A673 (cell line): ENCODE measurements at regions not wholly inside any gene's neighbourhood (a gene's known extent, or its start where the extent isn't known, plus 50 kb on each side); places are given as distances from the start of the nearest gene placed in this dataset.

Experiments used
- BruUV-seq: library from RNA; stranded (reverse); fragments of 400-500 nt; replicated peaks from 2 replicates; lab custom pipeline; 2021; lab: Mats Ljungman, UMichigan
- CTCF ChIA-PET: fragments of 300-600 bp; sonication (Branson Sonifier 250); formaldehyde crosslinking; loops from one replicate; lab custom pipeline; 2022; ENCODE audit warnings: antibody characterized with exemption; lab: Charles Lee
- POLR2A ChIA-PET: fragments of 300-600 bp; sonication (Branson Sonifier 250); formaldehyde crosslinking; loops from one replicate; lab custom pipeline; 2022; ENCODE audit warnings: antibody characterized with exemption; ENCODE audit not compliant: low non-redundant PET; lab: Charles Lee
- DNase-seq: peaks from one replicate; pipeline ENCODE4 v3.0.0-alpha.2; 2015; ENCODE audit warnings: low spot score
- H3K27ac ChIP-seq: fragments of 200-600 bp; sonication (generic); 2 replicates; pipeline ENCODE4 v1.5.1; 2016; ENCODE audit warnings: mixed run types, low read depth, mild to moderate bottlenecking, mixed read lengths, antibody characterized with exemption, low read length; ENCODE audit not compliant: poor library complexity, severe bottlenecking
- H3K27me3 ChIP-seq: fragments of 200-600 bp; sonication (generic); replicated peaks from 2 replicates; pipeline ENCODE4 v1.6.1; 2017; ENCODE audit warnings: mixed run types, low read depth, mild to moderate bottlenecking, mixed read lengths, antibody characterized with exemption, low read length; ENCODE audit not compliant: insufficient read depth, poor library complexity
- H3K36me3 ChIP-seq: fragments of 200-600 bp; sonication (generic); 2 replicates; pipeline ENCODE4 v1.6.1; 2016; ENCODE audit warnings: mixed run types, mild to moderate bottlenecking, mixed read lengths, antibody characterized with exemption, low read length; ENCODE audit not compliant: insufficient read depth, poor library complexity, severe bottlenecking
- H3K4me1 ChIP-seq: fragments of 200-600 bp; sonication (generic); 2 replicates; pipeline ENCODE4 v1.6.1; 2017; ENCODE audit warnings: mixed run types, mild to moderate bottlenecking, mixed read lengths, antibody characterized with exemption, low read length; ENCODE audit not compliant: insufficient read depth, poor library complexity, severe bottlenecking
- H3K4me3 ChIP-seq: fragments of 200-600 bp; sonication (generic); 2 replicates; pipeline ENCODE4 v1.5.1; 2016; ENCODE audit warnings: low read depth, mixed run types, mild to moderate bottlenecking, mixed read lengths, low read length; ENCODE audit not compliant: poor library complexity, severe bottlenecking
- H3K9me3 ChIP-seq: fragments of 200-600 bp; sonication (generic); 2 replicates; pipeline ENCODE4 v1.6.1; 2016; ENCODE audit warnings: mixed run types, low read depth, mild to moderate bottlenecking, mixed read lengths, antibody characterized with exemption, low read length; ENCODE audit not compliant: poor library complexity, severe bottlenecking
- CTCF ChIP-seq: fragments of 300-800, 200-600 bp; sonication (generic); conservative IDR thresholded peaks from 2 replicates; pipeline ENCODE4 v1.5.1; 2017; ENCODE audit warnings: low read depth, mild to moderate bottlenecking, antibody characterized with exemption, low read length, moderate library complexity, mixed read lengths
- EZH2 ChIP-seq: fragments of 200-600 bp; sonication (generic); IDR thresholded peaks from 2 replicates; pipeline ENCODE4 v1.6.1; 2017; ENCODE audit warnings: borderline replicate concordance, low read depth, mild to moderate bottlenecking, mixed read lengths, antibody characterized with exemption, low read length; ENCODE audit not compliant: poor library complexity, severe bottlenecking
- intact Hi-C: fragments of 100-400 bp; cut with micrococcal nuclease; formaldehyde crosslinking; loops from one replicate; pipeline ENCODE4 v1.10.0; 2022; ENCODE audit not compliant: unreplicated experiment

- Histone ChIP-seq H3K4me3 (no peak overlapping the region), H3K36me3 (no peaks in the 10 kb centered on the region), H3K9me3 (no peaks in the 10 kb centered on the region), H3K27me3 (no peaks in the 10 kb centered on the region), H3K27ac (no peak overlapping the region), H3K4me1 (no peaks in the 10 kb centered on the region)
- DNase-seq, result no peak
- no TSS peak for BruUV-seq
- POLR2A ChIA-PET, result no interaction called here
- CTCF ChIA-PET, result no interaction called here
- intact Hi-C loops, result no loop called here
- TF ChIP-seq EZH2, result no peak
- no peak for TF ChIP-seq CTCF
These were observed 989.4 kb upstream of the NXPH2 start for GRCh38 chr2:139769633-139770032.

GRCh38 chr2:139763705-139764104 is 983.5 kb upstream of the NXPH2 start:
- TF ChIP-seq CTCF (no peak), EZH2 (no peak)

GRCh38 chr2:139759000-139759505 is 978.9 kb upstream of the NXPH2 start:
- intact Hi-C loops, result no loop called here
- no peak overlapping the region for H3K4me3 ChIP-seq
- ChIA-PET POLR2A (no interaction called here), CTCF (no interaction called here)
- H3K9me3 ChIP-seq, result peaks cover 7% of the 10 kb centered on the region
- no peak for TF ChIP-seq CTCF
- TF ChIP-seq EZH2, result no peak
- no peaks in the 10 kb centered on the region for H3K27me3 ChIP-seq
- no peak for DNase-seq
- no peaks in the 10 kb centered on the region for H3K36me3 ChIP-seq
- no peak overlapping the region for H3K27ac ChIP-seq
- no peaks in the 10 kb centered on the region for H3K4me1 ChIP-seq
- BruUV-seq, result no TSS peak

More at GRCh38 chr2:139763705-139764104, 983.5 kb upstream of the NXPH2 start:
- CTCF ChIA-PET, result no interaction called here
- no peak for DNase-seq
- no peaks in the 10 kb centered on the region for H3K27me3 ChIP-seq
- no peak overlapping the region for H3K27ac ChIP-seq
- H3K9me3 ChIP-seq, result no peaks in the 10 kb centered on the region
- H3K4me1 ChIP-seq, result no peaks in the 10 kb centered on the region
- intact Hi-C loops, result no loop called here
- POLR2A ChIA-PET, result no interaction called here
- H3K36me3 ChIP-seq, result no peaks in the 10 kb centered on the region
- BruUV-seq, result no TSS peak
- no peak overlapping the region for H3K4me3 ChIP-seq
